ENCODE measurements at regions not wholly inside any gene's neighbourhood (a gene's known extent, or its start where the extent isn't known, plus 50 kb on each side); places are given as distances from the start of the nearest gene placed in this dataset.

DNA sequence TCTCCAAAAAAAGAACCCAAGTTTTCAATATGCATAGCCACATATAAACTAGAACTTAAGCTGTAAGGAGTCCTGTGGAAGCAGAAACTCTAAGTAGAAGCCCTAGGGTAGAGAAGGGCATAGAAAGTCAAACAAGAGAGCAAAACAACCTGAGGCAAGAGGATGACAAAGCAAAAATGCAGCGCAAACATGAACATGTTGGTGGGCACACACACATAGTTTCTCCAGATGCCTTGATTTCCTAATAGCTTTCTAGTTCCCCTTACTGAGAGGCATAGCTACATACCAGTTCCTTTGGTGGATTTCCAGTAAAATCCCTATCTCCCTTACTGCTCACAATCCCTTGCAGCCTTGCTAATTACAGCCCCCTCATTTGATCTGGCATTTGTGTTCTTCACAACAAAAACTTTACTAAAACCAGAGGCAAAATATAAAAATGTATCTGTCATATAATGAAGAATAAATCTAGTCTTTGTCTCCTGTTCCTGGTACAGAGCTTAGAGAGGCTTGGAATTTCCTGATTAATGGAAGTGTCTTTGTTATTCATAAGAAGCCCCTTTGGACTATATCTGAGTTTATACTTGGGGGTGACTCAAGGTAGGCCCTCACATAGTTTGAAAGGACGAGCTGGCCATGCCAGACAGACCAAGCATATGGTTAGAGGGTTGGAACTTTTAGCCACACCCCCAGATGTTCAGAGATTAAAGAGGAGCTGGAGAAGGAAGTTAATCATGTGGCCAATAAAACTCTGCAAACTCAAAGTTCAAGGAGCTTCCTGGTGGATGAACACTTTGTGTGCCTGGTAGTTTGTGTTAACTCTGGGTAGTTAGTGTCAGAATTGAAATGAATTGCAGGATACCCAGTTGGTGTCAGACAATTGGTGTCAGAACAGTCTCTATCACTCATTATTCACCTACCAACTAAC lies 52.7 kb upstream of the ZCCHC13 start:
- H3K4me3 Mint-ChIP-seq, result no peak overlapping the region
- H3K9me3 Mint-ChIP-seq, result no peaks in the 10 kb centered on the region
- H3K27me3 Mint-ChIP-seq (ENCODE audit: low read depth), result no peaks in the 10 kb centered on the region
- peaks cover 14% of the 10 kb centered on the region for H3K36me3 Mint-ChIP-seq (ENCODE audit: low read depth)
- no peaks in the 10 kb centered on the region for H3K4me1 Mint-ChIP-seq (ENCODE audit: low read depth)
- no peak overlapping the region for H3K27ac Mint-ChIP-seq

DNA sequence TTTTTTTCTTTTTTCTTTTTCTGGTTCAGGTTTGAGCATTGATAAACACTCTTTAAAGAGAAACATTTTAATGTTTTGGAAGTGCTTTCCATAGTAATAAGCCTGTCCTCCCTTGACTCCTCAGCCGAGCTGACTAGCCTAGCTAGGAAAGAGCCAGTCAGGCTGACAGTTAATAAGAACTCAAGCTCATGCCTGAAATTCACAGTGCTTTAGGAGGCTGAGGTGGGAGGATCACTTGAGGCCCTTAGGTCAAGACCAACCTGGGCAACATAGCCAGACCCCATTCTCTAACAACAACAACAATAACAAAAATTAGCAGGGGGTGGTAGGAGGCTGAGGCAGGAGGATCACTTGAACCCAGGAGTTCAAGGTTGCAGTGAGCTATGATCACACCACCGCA lies 53.4 kb upstream of the ZCCHC13 start:
- H3K27ac Mint-ChIP-seq, result no peak overlapping the region
- H3K36me3 Mint-ChIP-seq (ENCODE audit: low read depth), result peaks cover 8% of the 10 kb centered on the region
- no peaks in the 10 kb centered on the region for H3K4me1 Mint-ChIP-seq (ENCODE audit: low read depth)
- H3K4me3 Mint-ChIP-seq, result no peak overlapping the region
- no peaks in the 10 kb centered on the region for H3K27me3 Mint-ChIP-seq (ENCODE audit: low read depth)
- H3K9me3 Mint-ChIP-seq, result no peaks in the 10 kb centered on the region

GRCh38 chrX:74249963-74250362 lies 54.0 kb upstream of the ZCCHC13 start:
- Mint-ChIP-seq H3K4me3 (no peak overlapping the region), H3K27ac (no peak overlapping the region), H3K9me3 (no peaks in the 10 kb centered on the region), H3K36me3 (ENCODE audit: low read depth) (peaks cover 9% of the 10 kb centered on the region), H3K4me1 (ENCODE audit: low read depth) (no peaks in the 10 kb centered on the region), H3K27me3 (ENCODE audit: low read depth) (no peaks in the 10 kb centered on the region)

DNA sequence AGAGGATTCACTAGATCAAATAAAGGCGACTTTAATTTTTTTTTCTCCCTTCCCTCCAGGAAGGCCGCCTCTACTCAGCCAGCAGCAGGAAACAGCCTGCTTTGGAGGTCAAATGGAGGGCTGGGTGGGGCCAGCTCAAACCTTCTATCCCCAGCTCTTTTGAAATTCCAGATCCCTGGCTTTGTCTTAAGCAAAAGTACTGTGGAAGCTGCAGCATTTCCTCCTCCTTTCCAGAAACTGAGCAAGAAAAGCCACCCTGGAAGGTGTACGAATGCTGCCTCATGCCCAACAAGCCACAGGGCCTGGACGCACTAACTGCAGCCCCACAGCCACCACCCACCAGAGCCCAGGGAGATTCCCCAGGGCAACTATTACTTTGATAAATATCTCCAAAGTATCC lies 55.1 kb upstream of the ZCCHC13 start:
- Mint-ChIP-seq H3K27me3 (ENCODE audit: low read depth) (no peaks in the 10 kb centered on the region), H3K27ac (no peak overlapping the region), H3K4me1 (ENCODE audit: low read depth) (no peaks in the 10 kb centered on the region), H3K9me3 (no peaks in the 10 kb centered on the region), H3K36me3 (ENCODE audit: low read depth) (peaks cover 12% of the 10 kb centered on the region), H3K4me3 (no peak overlapping the region)

- Mint-ChIP-seq H3K9me3 (no peaks in the 10 kb centered on the region), H3K36me3 (ENCODE audit: low read depth) (peaks cover 16% of the 10 kb centered on the region), H3K4me1 (ENCODE audit: low read depth) (peaks cover under 1% of the 10 kb centered on the region), H3K4me3 (no peak overlapping the region), H3K27ac (no peak overlapping the region), H3K27me3 (ENCODE audit: low read depth) (no peaks in the 10 kb centered on the region)
Measured at GRCh38 chrX:74246524-74246923, 57.5 kb upstream of the ZCCHC13 start.

DNA sequence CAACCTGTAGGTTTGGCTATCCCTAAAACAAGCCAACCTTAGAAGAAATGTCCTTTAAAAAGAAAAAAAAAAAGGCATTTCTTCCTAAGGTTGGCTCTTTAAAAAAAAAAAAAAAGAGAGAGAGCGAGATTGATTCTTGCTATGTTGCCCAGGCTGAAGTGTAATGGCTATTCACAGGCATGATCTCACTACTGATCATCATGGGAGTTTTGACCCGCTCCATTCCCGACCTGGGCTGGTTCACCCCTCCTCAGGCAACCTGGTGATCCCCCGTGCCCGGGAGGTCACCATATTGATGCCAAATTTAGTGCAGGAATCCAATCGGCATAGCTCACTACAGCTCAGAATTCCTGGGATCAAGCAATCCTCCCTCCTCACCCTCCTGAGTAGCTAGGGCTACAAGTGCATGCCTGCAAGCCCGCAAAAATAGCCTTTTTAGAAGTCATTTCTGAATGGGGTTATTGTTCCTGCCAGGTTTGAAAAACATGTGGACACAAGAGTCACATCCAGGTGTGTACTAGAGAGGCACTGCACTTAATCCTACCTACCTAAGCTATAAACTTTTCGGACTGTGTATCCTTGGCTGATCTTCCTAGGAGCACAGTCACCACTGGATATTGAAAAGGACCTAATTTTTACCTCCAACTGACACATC lies 61.4 kb upstream of the ZCCHC13 start:
- Mint-ChIP-seq H3K36me3 (ENCODE audit: low read depth) (peaks cover 16% of the 10 kb centered on the region), H3K4me3 (no peak overlapping the region), H3K4me1 (ENCODE audit: low read depth) (peaks cover 3% of the 10 kb centered on the region), H3K9me3 (no peaks in the 10 kb centered on the region), H3K27me3 (ENCODE audit: low read depth) (no peaks in the 10 kb centered on the region), H3K27ac (no peak overlapping the region)

- peaks cover 15% of the 10 kb centered on the region for H3K36me3 Mint-ChIP-seq (ENCODE audit: low read depth)
- no peaks in the 10 kb centered on the region for H3K9me3 Mint-ChIP-seq
- H3K4me3 Mint-ChIP-seq, result no peak overlapping the region
- H3K27ac Mint-ChIP-seq, result no peak overlapping the region
- H3K27me3 Mint-ChIP-seq (ENCODE audit: low read depth), result no peaks in the 10 kb centered on the region
- peaks cover 3% of the 10 kb centered on the region for H3K4me1 Mint-ChIP-seq (ENCODE audit: low read depth)
Measured at GRCh38 chrX:74242050-74242449, 61.9 kb upstream of the ZCCHC13 start.

DNA sequence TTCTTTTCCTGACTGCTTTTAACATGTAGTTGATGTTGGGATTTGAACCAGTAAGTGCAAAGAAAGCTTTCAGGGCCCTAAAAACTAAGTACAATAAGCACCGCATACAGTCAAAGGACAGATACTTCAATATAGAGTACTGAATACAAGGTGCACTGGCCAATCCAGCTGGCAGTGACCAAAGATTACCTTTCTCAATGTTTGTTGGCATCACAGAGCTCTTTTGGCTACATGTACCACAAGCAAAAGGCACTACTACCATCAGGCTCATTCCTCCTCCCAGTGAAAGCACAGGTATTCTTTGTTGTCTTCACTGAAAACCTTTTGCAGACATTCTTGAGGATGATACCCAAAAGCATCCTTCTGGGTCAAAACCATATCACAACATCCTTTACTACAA lies 65.2 kb upstream of the ZCCHC13 start:
- no peaks in the 10 kb centered on the region for H3K27me3 Mint-ChIP-seq (ENCODE audit: low read depth)
- no peak overlapping the region for H3K27ac Mint-ChIP-seq
- H3K4me1 Mint-ChIP-seq (ENCODE audit: low read depth), result peaks cover 3% of the 10 kb centered on the region
- peaks cover 5% of the 10 kb centered on the region for H3K36me3 Mint-ChIP-seq (ENCODE audit: low read depth)
- no peaks in the 10 kb centered on the region for H3K9me3 Mint-ChIP-seq
- no peak overlapping the region for H3K4me3 Mint-ChIP-seq

DNA sequence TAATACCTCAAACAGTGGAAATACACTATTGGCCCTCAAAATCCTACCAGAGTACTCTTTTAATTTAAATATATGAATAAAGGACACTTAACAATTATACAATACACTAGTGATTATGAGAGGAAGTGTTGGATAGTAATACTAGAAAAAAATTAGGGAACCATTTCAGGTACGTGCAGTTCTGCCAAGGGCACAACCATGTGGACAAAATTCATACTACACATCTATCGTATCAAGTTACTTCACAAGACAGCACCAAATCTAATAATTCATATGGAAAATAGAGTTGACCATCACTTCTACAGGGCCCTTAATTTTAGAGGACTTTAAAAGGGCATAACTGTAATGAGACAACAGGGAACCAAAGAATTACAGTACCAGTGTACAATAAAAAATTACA lies 69.2 kb upstream of the ZCCHC13 start:
- Mint-ChIP-seq H3K36me3 (ENCODE audit: low read depth) (no peaks in the 10 kb centered on the region), H3K4me1 (ENCODE audit: low read depth) (no peaks in the 10 kb centered on the region), H3K4me3 (no peak overlapping the region), H3K27me3 (ENCODE audit: low read depth) (no peaks in the 10 kb centered on the region), H3K9me3 (no peaks in the 10 kb centered on the region), H3K27ac (no peak overlapping the region)

DNA sequence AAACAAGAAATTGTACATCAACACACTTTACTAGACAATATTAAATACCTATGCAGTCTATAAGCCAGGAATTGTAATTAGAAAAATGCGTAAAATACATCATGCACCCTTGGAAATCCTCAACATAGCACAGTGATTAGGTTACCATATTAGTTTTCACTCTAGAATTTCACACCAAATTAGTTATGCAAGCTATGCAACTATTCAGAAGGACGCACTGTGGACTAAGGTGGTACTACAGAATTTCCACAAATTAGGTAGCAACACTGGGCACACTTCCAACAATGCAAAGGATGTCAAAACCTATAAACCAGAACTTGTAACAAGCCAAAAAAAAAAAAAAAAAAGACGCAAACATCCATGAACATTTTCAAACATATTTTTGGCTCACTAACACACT lies 71.1 kb upstream of the ZCCHC13 start:
- Mint-ChIP-seq H3K4me3 (no peak overlapping the region), H3K27me3 (ENCODE audit: low read depth) (no peaks in the 10 kb centered on the region), H3K4me1 (ENCODE audit: low read depth) (peaks cover 3% of the 10 kb centered on the region), H3K9me3 (no peaks in the 10 kb centered on the region), H3K27ac (no peak overlapping the region), H3K36me3 (ENCODE audit: low read depth) (peaks cover 6% of the 10 kb centered on the region)

DNA sequence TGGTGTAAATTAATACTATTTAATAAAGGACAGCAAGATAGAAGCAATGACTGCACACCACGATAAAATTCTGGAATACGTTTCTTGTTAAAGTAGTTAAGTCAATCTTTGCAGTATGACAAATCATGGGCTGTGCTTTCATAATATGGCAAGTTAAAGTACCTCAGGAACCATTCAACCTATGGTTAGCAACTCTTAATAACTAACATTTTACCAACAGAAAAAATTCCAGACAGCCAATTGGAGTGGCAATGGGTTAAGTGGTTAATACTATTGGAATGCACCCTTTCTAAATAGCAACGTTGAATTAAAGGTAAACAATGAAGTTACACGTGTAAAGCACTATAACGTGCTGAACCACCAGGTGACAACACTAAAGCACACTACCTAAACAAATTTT lies 72.4 kb upstream of the ZCCHC13 start:
- no peaks in the 10 kb centered on the region for H3K9me3 Mint-ChIP-seq
- peaks cover 6% of the 10 kb centered on the region for H3K36me3 Mint-ChIP-seq (ENCODE audit: low read depth)
- no peaks in the 10 kb centered on the region for H3K27me3 Mint-ChIP-seq (ENCODE audit: low read depth)
- H3K4me1 Mint-ChIP-seq (ENCODE audit: low read depth), result peaks cover 3% of the 10 kb centered on the region
- no peak overlapping the region for H3K4me3 Mint-ChIP-seq
- H3K27ac Mint-ChIP-seq, result no peak overlapping the region

DNA sequence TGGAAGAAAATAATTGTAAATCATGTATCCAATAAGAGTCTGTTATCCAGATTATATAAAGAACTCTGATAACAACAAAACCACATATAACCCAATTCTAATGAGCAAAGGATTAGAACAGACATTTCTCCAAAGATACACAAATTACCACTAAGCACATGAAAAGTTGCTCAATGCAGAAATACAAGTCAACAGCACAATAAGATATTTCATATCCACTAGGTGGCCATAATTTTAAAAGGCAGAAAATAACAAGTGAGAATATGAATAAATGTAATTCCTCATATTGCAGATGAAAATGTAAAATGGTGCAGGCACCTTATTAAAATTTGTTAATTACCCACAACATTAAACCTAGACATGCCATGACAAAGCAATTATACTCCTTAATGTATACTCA lies 73.9 kb upstream of the ZCCHC13 start:
- Mint-ChIP-seq H3K36me3 (ENCODE audit: low read depth) (peaks cover 13% of the 10 kb centered on the region), H3K27me3 (ENCODE audit: low read depth) (no peaks in the 10 kb centered on the region), H3K4me3 (no peak overlapping the region)

GRCh38 chrX:74225111-74225510 lies 78.9 kb upstream of the ZCCHC13 start:
- H3K4me3 Mint-ChIP-seq, result no peak overlapping the region
- H3K27ac Mint-ChIP-seq, result no peak overlapping the region
- peaks cover 30% of the 10 kb centered on the region for H3K36me3 Mint-ChIP-seq (ENCODE audit: low read depth)
- H3K27me3 Mint-ChIP-seq (ENCODE audit: low read depth), result no peaks in the 10 kb centered on the region
- H3K9me3 Mint-ChIP-seq, result no peaks in the 10 kb centered on the region
- peaks cover 3% of the 10 kb centered on the region for H3K4me1 Mint-ChIP-seq (ENCODE audit: low read depth)

More for the DNA sequence above, 73.9 kb upstream of the ZCCHC13 start:
- no peak overlapping the region for H3K27ac Mint-ChIP-seq
- H3K4me1 Mint-ChIP-seq (ENCODE audit: low read depth), result peaks cover 3% of the 10 kb centered on the region
- H3K9me3 Mint-ChIP-seq, result no peaks in the 10 kb centered on the region

DNA sequence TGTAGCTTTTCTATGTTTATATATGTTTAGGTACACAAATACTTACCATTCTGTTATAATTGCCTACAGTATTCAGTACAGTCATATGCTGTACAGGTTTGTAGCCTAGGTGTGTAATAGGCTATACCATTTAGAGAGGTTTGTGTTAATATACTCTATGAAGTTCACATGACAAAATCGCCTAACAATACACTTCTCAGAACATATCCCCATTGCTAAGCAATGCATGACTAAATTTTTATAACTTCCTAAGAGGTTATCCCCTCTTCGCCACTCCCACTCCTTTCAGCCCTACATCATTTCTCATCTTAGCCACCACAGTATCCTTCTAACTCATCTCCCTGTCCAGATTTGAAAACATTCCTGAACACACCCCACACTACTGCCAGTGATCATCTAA lies 83.7 kb upstream of the ZCCHC13 start:
- Mint-ChIP-seq H3K4me3 (no peak overlapping the region), H3K9me3 (no peaks in the 10 kb centered on the region), H3K27me3 (ENCODE audit: low read depth) (no peaks in the 10 kb centered on the region), H3K36me3 (ENCODE audit: low read depth) (peaks cover 38% of the 10 kb centered on the region), H3K4me1 (ENCODE audit: low read depth) (no peaks in the 10 kb centered on the region), H3K27ac (no peak overlapping the region)

DNA sequence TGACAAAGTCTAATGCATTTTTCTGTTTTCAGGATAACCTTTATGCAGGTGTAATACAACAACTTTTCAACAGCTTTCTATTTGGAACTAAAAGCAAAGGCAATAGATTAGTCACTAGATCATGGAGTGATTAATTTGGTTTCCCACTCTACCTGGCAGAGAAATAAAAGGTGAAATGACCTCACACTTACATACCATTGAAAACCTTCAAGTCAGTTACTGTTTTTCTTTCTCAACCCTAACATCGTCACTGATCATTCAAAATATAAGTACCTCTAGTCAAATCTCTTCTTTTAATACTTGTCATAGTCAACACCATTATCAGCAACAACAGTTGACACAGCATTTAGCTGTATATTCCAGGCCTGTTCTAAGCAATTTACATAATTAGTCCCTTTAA lies 85.1 kb upstream of the ZCCHC13 start:
- no peaks in the 10 kb centered on the region for H3K9me3 Mint-ChIP-seq
- H3K36me3 Mint-ChIP-seq (ENCODE audit: low read depth), result peaks cover 40% of the 10 kb centered on the region
- no peaks in the 10 kb centered on the region for H3K4me1 Mint-ChIP-seq (ENCODE audit: low read depth)

More for the DNA sequence above, 85.1 kb upstream of the ZCCHC13 start:
- no peak overlapping the region for H3K4me3 Mint-ChIP-seq
- H3K27me3 Mint-ChIP-seq (ENCODE audit: low read depth), result no peaks in the 10 kb centered on the region
- no peak overlapping the region for H3K27ac Mint-ChIP-seq

Measured in T-helper 1 cell treated with Interleukin-12 subunit alpha and Interleukin-12 subunit beta and Interleukin-4 antibody, amounts not matched to agents 30 μg/mL and 1 μg/mL, for 36 hours (primary cell).